Stimulated activated naive CD8-positive, alpha-beta T cell treated with anti-CD3 and anti-CD28 coated beads, Interleukin-15, Interleukin-2, amounts not matched to agents 100 ng/mL and 50 ng/mL, for 24 hours (primary cell): ENCODE measurements at regions not wholly inside any gene's neighbourhood (a gene's known extent, or its start where the extent isn't known, plus 50 kb on each side); places are given as distances from the start of the nearest gene placed in this dataset.

Experiments
- H3K27ac Mint-ChIP-seq: one replicate; pipeline ENCODE4 v1.8.0; 2021; ENCODE audit warnings: mild to moderate bottlenecking, mixed read lengths
- H3K27me3 Mint-ChIP-seq: one replicate; pipeline ENCODE4 v1.8.0; 2021; ENCODE audit warnings: mixed read lengths
- H3K36me3 Mint-ChIP-seq: one replicate; pipeline ENCODE4 v1.8.0; 2021; ENCODE audit warnings: low read depth, mixed read lengths
- H3K4me1 Mint-ChIP-seq: one replicate; pipeline ENCODE4 v1.8.0; 2021; ENCODE audit warnings: low read depth, mixed read lengths
- H3K4me3 Mint-ChIP-seq: one replicate; pipeline ENCODE4 v1.8.0; 2021; ENCODE audit warnings: mild to moderate bottlenecking, mixed read lengths
- H3K9me3 Mint-ChIP-seq: one replicate; pipeline ENCODE4 v1.8.0; 2021; ENCODE audit warnings: mixed read lengths

DNA sequence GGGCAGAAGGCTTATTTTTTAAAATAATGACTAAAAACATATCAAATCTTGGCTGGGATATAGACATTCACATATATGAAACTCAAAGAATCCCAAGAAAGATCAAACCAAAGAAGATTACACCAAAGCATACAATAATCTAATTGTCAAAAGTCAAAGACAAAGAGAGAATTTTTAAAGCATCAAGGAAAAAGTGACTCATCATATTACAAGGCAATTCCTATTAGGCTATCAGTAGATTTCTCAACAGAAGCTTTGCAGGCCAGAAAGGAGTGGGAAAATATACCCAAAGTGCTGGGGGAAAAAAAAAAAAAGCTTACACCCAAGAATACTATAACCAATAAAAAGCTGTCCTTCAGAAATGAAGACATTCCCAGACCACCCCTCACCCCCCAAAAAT is 375.6 kb downstream of the BRINP2 start:
- Mint-ChIP-seq H3K4me1 (no peaks in the 10 kb centered on the region), H3K27ac (no peak overlapping the region), H3K9me3 (peaks cover 9% of the 10 kb centered on the region), H3K36me3 (no peaks in the 10 kb centered on the region), H3K27me3 (no peaks in the 10 kb centered on the region), H3K4me3 (no peak overlapping the region)

DNA sequence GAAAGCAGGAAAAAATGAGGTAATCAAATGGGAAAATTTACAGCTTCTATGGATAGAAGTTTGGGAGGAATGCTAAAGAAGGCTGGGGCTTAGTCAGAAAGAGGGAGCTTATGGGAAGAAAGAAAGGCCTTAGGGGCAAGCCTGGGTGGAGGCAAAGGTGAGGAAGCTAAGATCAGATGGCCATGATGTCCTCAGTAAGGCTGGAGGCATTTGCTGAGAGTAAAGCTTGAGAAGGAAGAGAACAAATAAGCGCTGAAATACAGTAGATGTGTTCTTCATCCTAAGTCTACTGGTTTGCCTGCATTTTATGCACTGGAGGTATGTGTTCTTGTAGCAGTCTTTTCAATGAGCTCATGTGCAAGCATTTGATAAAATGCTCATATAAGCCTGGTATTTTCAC is 355.4 kb downstream of the BRINP2 start:
- Mint-ChIP-seq H3K4me3 (no peak overlapping the region), H3K9me3 (no peaks in the 10 kb centered on the region), H3K27me3 (no peaks in the 10 kb centered on the region), H3K4me1 (no peaks in the 10 kb centered on the region), H3K36me3 (no peaks in the 10 kb centered on the region), H3K27ac (no peak overlapping the region)

DNA sequence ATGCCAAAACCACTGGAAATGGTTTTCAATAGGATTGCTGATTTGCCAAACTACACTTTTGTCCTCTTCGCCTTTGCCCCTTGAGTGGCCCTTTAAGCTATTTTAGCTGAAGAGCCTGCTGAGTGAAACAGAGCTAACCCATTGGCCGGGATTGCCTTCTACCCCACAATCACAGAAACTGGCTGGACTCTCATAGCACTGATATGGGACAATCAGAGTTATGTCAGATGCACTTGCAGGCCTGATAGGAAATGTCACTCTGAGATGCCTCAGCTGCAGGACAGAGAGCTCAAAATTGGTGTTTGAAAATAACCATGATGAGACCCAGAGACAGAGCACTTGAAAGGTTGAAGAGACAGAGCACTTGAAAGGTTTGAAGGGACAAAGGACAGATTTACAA is 354.4 kb downstream of the BRINP2 start:
- Mint-ChIP-seq H3K36me3 (no peaks in the 10 kb centered on the region), H3K4me3 (no peak overlapping the region), H3K9me3 (peaks cover 6% of the 10 kb centered on the region), H3K27ac (no peak overlapping the region), H3K4me1 (no peaks in the 10 kb centered on the region), H3K27me3 (no peaks in the 10 kb centered on the region)

DNA sequence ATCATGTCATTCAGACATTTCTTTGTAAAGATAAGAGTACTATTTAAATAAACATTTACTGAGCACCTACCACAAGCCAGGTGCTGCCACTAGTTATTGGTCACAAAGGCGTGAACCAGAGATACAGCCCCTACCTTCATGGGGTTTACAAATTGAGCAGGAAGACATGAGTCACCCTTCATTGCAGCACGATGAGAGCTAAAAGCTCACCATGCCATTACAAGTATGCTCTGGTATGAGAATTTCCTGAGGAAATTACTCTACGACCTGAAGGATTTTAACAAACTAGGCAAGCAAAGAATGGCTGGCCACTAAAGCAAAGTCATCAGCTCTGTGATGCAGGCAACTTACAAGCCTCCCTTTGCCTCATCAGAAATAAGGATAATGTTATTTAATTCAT is 346.8 kb downstream of the BRINP2 start:
- Mint-ChIP-seq H3K9me3 (peaks cover 16% of the 10 kb centered on the region), H3K4me1 (no peaks in the 10 kb centered on the region), H3K27me3 (no peaks in the 10 kb centered on the region), H3K4me3 (no peak overlapping the region), H3K36me3 (no peaks in the 10 kb centered on the region), H3K27ac (no peak overlapping the region)

DNA sequence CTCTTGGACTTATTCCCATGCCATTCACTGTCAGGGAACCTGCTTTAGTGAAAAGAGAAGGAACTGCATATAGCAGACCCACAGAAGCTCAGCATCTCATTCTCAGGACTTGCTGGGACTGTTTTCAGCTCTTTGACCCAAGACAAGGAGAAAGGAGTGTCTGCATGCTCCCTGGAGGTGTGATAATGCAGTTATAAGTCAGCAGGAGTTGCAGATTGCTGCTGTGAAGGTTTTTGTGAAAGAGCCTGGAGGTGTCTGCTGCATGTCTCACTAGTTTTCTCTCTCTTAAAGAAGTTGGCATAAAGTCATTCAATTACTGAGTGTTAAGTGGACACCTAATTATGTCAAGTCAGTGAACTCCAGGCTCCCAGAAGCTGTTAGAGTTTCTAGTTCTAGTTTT is 343.4 kb downstream of the BRINP2 start:
- Mint-ChIP-seq H3K36me3 (no peaks in the 10 kb centered on the region), H3K27ac (no peak overlapping the region), H3K27me3 (no peaks in the 10 kb centered on the region), H3K4me3 (no peak overlapping the region), H3K9me3 (peaks cover 3% of the 10 kb centered on the region), H3K4me1 (no peaks in the 10 kb centered on the region)

DNA sequence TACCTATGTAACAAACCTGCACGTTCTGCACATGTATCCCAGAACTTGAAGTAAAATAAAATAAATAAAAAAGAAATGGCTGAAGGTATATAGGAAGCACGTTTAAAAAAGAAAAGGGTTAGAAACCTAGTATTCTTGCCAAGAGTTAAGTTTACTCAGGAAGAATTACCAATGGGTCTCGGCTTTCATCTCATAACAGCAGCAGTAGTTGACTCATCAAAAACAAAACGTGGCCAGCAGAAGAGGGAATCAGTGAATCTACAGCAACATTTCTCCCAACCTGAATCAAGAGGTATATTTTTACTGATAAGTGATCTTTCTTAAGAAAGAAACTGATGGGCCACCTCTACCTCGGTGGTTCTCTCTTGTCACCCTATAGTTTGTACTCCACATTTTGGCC is 340.3 kb downstream of the BRINP2 start:
- H3K27me3 Mint-ChIP-seq, result no peaks in the 10 kb centered on the region
- H3K4me1 Mint-ChIP-seq, result no peaks in the 10 kb centered on the region
- H3K36me3 Mint-ChIP-seq, result no peaks in the 10 kb centered on the region
- no peak overlapping the region for H3K4me3 Mint-ChIP-seq
- peaks cover 3% of the 10 kb centered on the region for H3K9me3 Mint-ChIP-seq
- H3K27ac Mint-ChIP-seq, result no peak overlapping the region

DNA sequence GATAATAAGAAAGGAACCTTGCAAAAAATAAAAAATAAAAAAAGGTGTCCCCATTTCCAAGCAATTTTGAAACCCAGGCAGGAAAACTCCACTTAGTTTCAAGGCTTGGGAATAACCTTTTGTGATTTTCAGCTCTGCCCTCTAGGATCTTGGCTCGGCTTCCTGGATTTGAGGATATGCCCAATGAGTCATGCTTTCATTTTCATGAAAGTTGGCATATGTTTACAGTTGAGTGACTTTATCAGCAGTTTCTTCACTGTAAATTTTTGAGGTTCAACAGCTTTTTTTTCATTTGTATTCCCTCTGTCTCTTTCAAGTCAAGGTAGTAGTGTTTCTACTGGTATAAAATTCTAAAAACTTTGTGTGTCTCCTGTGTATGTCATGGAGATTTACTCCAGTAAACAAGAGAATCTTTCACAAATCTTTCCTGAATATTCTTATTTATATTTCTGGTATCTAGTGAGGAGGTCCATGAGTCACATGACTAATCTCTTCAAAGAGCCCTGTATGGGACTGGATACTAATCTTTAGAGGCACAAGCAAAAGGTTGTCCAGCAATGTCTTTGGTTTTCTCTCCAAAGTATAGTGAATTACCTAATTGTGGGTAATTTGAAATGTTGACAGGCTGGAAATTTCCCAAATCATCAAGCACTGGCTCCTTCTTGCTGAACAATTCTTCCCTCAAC is 335.3 kb downstream of the BRINP2 start:
- Mint-ChIP-seq H3K27me3 (no peaks in the 10 kb centered on the region), H3K4me3 (no peak overlapping the region), H3K4me1 (no peaks in the 10 kb centered on the region), H3K27ac (no peak overlapping the region), H3K9me3 (peaks cover 3% of the 10 kb centered on the region), H3K36me3 (no peaks in the 10 kb centered on the region)

DNA sequence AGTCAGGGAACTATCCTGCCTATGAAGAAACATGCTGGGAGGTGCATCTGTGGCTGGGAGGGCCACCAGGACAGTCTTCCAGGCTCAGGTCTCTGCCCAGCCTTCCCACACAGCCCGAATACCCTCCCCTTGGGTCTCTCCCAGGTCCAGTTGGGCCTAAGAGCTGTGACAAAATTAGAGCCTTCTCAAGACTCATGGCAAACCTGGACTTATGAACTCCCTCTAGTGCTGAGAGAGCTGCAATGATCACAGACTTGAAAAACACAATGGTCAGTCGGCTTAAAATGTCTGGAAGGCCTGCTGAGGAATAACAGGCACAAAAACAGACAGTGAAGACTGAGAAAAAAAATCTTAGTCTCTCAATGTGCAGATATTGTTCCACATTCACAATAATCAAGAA is 325.1 kb downstream of the BRINP2 start:
- no peak overlapping the region for H3K4me3 Mint-ChIP-seq
- peaks cover 8% of the 10 kb centered on the region for H3K9me3 Mint-ChIP-seq
- H3K4me1 Mint-ChIP-seq, result no peaks in the 10 kb centered on the region
- H3K36me3 Mint-ChIP-seq, result no peaks in the 10 kb centered on the region
- H3K27ac Mint-ChIP-seq, result no peak overlapping the region
- no peaks in the 10 kb centered on the region for H3K27me3 Mint-ChIP-seq

DNA sequence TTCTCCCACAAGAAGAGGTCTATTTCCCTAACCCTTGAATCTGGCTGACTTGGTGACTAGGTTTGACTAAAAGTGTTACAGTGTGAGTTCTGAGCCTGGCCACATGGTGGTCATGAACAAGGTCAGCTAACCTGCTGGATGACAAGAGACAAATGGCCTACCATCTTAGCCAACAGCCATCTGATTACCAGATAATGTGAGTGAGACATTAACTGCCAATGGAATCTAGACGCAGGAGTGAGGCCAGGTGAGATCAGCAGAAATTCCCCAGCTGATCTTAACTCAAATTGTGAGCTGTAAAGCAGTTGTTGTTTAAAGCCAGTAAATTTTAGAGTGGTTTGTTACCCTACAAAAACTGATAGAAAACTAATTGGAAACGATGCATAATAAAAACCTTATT is 320.0 kb downstream of the BRINP2 start:
- Mint-ChIP-seq H3K4me1 (no peaks in the 10 kb centered on the region), H3K27ac (no peak overlapping the region), H3K9me3 (peaks cover 4% of the 10 kb centered on the region), H3K27me3 (no peaks in the 10 kb centered on the region), H3K4me3 (no peak overlapping the region), H3K36me3 (no peaks in the 10 kb centered on the region)

DNA sequence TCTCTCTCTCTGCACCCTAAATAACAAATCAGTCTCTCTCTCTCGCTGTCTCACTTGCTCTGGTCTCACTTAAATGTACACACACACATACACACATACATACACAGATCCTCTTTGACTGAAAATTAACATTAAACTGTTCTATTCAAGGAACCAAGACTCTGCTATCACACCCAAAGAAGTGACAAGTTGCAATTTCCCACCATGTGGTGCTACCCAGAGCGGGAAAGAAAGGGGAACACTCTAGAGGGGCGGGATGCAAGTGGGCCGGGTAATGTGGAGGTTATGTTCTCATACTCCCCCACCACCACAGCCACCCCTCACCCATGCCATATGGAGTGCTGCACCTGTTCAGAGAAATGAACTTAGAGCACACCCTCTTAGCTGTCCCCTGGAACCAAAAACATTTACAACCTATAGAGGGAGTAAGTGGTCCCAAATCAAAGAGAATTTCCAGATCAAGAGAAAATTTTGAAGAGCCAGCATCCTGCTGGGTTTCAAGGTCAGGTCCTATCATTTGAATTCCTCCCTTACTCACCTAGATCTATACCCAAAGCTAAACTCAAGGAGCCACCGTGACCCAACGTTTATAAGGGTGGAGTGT is 319.4 kb downstream of the BRINP2 start:
- Mint-ChIP-seq H3K9me3 (peaks cover 4% of the 10 kb centered on the region), H3K27me3 (no peaks in the 10 kb centered on the region), H3K36me3 (no peaks in the 10 kb centered on the region), H3K27ac (no peak overlapping the region), H3K4me1 (no peaks in the 10 kb centered on the region), H3K4me3 (no peak overlapping the region)

DNA sequence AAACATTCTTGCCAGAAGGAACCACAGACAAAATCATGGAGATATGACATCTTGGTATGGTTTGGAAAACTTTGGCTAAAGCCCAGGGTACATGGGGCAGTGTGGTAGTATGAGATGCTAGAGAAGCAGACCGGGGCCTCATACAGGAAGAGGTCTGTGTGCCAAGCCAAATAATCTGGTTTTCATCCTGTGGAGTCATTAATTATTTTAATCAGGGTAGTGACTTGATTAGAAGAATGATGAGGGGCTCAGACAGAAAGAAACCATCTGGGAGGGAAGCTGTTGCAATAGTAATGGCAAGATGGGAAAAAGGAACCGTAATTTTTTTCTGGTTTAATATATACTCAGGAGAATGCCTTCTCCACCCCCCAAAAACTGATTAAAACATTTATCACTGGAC is 318.0 kb downstream of the BRINP2 start:
- Mint-ChIP-seq H3K27me3 (no peaks in the 10 kb centered on the region), H3K27ac (no peak overlapping the region), H3K36me3 (no peaks in the 10 kb centered on the region), H3K4me3 (no peak overlapping the region), H3K9me3 (peaks cover 4% of the 10 kb centered on the region), H3K4me1 (no peaks in the 10 kb centered on the region)

DNA sequence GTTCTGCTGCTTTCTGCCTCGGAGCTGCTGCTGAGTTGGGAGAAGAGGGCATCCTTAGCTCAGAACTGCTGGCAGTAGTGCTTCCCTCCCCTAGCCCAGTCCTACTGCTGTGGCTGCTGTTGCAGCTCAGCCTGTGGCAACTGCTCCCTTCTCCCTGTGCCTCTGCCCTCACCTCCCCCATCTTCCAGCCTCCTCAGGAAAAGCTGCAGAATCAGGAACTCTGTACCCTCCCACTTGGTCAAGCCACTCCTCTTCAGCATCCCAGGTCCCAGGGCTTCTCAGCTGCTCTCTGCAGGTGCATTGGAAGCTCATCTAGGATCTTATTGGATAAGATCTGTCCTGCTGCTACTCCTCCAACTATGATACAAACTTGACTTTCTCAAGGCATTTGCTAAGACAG is 316.7 kb downstream of the BRINP2 start:
- Mint-ChIP-seq H3K27me3 (no peaks in the 10 kb centered on the region), H3K4me3 (no peak overlapping the region), H3K27ac (no peak overlapping the region), H3K9me3 (peaks cover 8% of the 10 kb centered on the region), H3K4me1 (no peaks in the 10 kb centered on the region), H3K36me3 (no peaks in the 10 kb centered on the region)

DNA sequence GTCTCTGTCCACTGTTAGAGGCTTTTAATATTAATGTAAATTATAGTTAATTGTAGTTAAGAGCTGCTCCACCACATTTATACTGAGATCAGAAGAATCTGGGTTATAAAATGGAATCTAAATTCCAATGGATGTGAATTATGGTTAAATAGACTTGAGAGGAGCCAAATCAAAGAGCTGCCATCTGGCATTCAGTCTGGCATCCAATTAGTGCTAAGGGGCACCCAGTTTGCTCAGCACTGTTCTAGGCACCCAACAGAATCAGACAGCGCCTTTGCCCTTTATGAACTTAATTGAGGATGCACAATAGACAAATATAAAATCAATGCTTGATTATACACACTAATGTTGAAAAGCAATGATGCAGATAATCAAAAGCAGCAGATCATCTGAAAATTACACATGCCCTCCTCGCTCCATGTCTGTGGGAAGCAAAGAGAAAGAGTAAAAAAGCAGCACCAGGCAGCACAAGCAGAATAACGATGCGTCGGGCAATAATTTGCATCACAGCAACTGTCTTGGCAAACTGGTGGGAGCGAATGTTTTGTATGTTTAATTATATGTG is 310.1 kb downstream of the BRINP2 start:
- peaks cover 4% of the 10 kb centered on the region for H3K9me3 Mint-ChIP-seq
- no peaks in the 10 kb centered on the region for H3K36me3 Mint-ChIP-seq
- H3K4me1 Mint-ChIP-seq, result no peaks in the 10 kb centered on the region
- no peak overlapping the region for H3K27ac Mint-ChIP-seq
- H3K4me3 Mint-ChIP-seq, result no peak overlapping the region
- no peaks in the 10 kb centered on the region for H3K27me3 Mint-ChIP-seq

DNA sequence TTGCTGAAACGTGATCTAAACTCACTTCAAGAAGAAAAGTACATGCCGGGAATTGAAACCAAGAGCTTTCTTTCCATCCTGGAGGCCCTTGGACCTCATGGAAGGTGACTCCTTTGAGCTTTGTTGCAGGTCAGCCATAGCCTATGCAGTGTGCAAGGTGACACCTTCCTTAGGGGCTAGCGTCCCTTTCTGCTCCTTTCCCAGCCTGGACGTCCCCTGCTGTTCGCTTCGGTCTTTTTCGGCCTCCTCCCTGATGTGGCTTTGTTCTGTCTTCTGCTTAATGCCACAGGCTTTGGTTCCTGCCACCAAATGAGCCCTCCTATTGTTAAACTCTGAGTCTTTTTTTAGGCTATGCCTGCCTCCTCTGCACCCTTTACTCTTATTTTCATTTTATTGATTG is 308.8 kb downstream of the BRINP2 start:
- H3K27ac Mint-ChIP-seq, result no peak overlapping the region
- H3K27me3 Mint-ChIP-seq, result no peaks in the 10 kb centered on the region
- no peak overlapping the region for H3K4me3 Mint-ChIP-seq
- H3K36me3 Mint-ChIP-seq, result no peaks in the 10 kb centered on the region
- H3K9me3 Mint-ChIP-seq, result peaks cover 4% of the 10 kb centered on the region
- H3K4me1 Mint-ChIP-seq, result no peaks in the 10 kb centered on the region

DNA sequence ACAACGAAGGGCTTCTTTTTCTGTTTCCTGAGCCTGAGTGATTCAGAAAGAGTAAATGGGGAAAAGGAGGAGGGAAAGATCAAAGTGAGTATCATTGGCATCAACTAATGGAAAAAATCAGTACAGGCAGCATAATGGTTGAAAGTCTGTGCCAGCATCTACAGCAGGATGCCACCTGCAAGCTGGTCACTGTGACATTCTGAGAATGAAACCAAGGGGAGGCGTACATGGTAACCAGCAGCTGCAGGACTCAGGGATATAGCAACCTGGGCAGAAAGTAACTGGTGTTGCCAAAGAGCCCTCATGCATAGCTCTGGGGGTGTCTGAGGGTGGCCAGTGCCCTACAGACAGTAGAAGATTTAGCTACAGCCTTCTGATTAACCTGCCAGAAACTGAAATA is 305.9 kb downstream of the BRINP2 start:
- Mint-ChIP-seq H3K27me3 (no peaks in the 10 kb centered on the region), H3K36me3 (no peaks in the 10 kb centered on the region), H3K9me3 (no peaks in the 10 kb centered on the region), H3K4me1 (no peaks in the 10 kb centered on the region), H3K4me3 (no peak overlapping the region), H3K27ac (no peak overlapping the region)

DNA sequence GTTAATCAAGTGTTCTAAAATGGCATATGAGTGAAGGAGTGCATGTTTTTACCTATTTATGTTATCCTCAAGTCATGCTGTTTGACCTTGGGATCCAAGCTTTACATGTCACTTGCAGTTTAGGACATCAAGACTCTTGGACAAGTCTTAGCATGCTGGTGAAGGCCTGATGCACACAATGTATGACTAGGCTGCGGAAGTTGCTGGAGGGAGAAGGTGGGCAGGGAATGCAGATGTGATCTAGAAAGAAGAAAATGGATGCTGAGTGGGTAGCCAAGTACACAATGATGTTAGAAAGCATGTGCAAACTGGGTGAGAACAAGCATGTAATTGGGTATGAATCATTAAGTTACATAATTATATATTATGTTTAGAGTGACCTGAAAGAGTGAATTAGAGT is 301.8 kb downstream of the BRINP2 start:
- Mint-ChIP-seq H3K27ac (no peak overlapping the region), H3K4me3 (no peak overlapping the region), H3K9me3 (peaks cover 4% of the 10 kb centered on the region), H3K36me3 (no peaks in the 10 kb centered on the region), H3K4me1 (no peaks in the 10 kb centered on the region), H3K27me3 (no peaks in the 10 kb centered on the region)
